Kidney epithelial cell (primary cell): ENCODE measurements at regions not wholly inside any gene's neighbourhood (a gene's known extent, or its start where the extent isn't known, plus 50 kb on each side); places are given as distances from the start of the nearest gene placed in this dataset.

ENCODE experiments used
- DNase-seq: peaks from one replicate; pipeline ENCODE4 v3.0.0-alpha.2; 2010; ENCODE audit warnings: low read depth
- H3K27me3 ChIP-seq: 2 replicates; pipeline ENCODE4 v1.6.0; 2011; ENCODE audit warnings: low read length; ENCODE audit not compliant: control insufficient read depth, insufficient read depth
- H3K36me3 ChIP-seq: 2 replicates; pipeline ENCODE4 v1.5.1; 2011; ENCODE audit warnings: low read length; ENCODE audit not compliant: control insufficient read depth, insufficient read depth
- H3K4me3 ChIP-seq: 2 replicates; pipeline ENCODE4 v1.5.1; 2011; ENCODE audit warnings: low read depth, mild to moderate bottlenecking, control low read depth, low read length
- TF ChIP-seq, protein P1 (sequence below): IDR thresholded peaks from 2 replicates; pipeline ENCODE4 v1.5.1; 2011; ENCODE audit warnings: mild to moderate bottlenecking, moderate library complexity, low read length, control low read depth, inconsistent platforms; ENCODE audit not compliant: insufficient read depth, poor library complexity, severe bottlenecking

DNA sequence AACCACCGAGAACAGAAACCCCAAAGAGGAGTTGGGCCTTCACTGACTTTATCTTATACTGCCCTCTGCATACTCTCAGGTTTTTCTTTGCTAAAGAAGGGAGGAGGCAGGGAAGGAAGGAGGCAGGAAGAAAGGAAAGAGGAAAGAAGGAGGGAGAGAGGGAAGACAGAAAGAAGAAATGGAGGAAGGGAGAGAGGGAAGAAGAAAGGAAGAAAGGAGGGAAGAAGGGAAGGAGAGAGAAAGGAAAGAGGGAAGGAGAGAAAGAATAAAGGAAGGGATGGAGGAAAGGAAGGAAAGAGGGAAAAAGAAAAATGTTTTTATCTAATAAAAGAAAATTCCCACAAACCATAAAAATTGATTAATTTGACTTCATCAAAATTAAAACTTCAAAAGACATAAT, 294.6 kb downstream of the PTTG2 start:
- TF ChIP-seq, protein P1, sequence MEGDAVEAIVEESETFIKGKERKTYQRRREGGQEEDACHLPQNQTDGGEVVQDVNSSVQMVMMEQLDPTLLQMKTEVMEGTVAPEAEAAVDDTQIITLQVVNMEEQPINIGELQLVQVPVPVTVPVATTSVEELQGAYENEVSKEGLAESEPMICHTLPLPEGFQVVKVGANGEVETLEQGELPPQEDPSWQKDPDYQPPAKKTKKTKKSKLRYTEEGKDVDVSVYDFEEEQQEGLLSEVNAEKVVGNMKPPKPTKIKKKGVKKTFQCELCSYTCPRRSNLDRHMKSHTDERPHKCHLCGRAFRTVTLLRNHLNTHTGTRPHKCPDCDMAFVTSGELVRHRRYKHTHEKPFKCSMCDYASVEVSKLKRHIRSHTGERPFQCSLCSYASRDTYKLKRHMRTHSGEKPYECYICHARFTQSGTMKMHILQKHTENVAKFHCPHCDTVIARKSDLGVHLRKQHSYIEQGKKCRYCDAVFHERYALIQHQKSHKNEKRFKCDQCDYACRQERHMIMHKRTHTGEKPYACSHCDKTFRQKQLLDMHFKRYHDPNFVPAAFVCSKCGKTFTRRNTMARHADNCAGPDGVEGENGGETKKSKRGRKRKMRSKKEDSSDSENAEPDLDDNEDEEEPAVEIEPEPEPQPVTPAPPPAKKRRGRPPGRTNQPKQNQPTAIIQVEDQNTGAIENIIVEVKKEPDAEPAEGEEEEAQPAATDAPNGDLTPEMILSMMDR, result no peak
- no peaks in the 10 kb centered on the region for H3K36me3 ChIP-seq
- no peak for DNase-seq
- no peaks in the 10 kb centered on the region for H3K27me3 ChIP-seq
- H3K4me3 ChIP-seq, result no peak overlapping the region

DNA sequence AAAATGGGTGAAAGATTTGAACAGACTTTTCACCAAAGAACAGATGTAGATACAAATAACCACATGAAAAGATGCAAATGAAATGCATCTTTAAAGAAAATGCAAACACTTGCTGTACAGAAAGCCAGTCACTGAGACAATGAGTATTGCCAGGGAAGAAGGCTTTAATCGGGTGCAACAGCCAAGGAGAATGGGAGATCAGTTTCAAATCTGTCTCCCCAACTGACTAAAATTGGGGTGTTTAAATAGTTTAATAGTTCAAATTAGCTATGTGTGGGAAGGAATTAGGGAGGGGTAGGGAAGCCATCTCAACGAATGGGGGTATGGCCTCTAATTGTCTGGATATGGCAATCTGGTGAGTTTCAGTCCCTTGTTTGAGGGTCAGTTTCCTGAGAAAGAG, 295.4 kb downstream of the PTTG2 start:
- Histone ChIP-seq H3K36me3 (no peaks in the 10 kb centered on the region), H3K4me3 (no peak overlapping the region), H3K27me3 (no peaks in the 10 kb centered on the region)
- TF ChIP-seq, protein P1, result no peak
- DNase-seq, result no peak

DNA sequence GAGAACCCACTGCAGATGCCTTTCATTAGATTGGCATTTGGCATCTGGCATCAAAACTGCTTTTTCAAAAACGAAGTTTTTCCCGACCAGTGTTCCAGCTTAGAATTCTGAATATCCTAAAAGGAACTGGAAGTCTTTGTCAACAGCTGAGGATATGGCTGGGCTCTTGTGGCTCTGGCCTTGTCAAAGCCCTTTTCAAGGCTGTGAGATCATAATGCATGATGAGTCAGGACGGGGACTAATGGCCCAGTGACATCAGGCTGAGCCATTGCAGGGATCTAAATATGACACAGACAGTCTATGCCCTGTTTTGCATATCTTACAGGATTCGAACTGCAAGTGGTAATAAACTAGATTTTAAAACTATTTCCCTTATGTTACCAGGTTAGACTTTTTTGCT, 306.4 kb downstream of the PTTG2 start:
- no peaks in the 10 kb centered on the region for H3K27me3 ChIP-seq
- TF ChIP-seq, protein P1, result no peak
- no peaks in the 10 kb centered on the region for H3K36me3 ChIP-seq
- no peak overlapping the region for H3K4me3 ChIP-seq
- DNase-seq, result peak; percentile 49

DNA sequence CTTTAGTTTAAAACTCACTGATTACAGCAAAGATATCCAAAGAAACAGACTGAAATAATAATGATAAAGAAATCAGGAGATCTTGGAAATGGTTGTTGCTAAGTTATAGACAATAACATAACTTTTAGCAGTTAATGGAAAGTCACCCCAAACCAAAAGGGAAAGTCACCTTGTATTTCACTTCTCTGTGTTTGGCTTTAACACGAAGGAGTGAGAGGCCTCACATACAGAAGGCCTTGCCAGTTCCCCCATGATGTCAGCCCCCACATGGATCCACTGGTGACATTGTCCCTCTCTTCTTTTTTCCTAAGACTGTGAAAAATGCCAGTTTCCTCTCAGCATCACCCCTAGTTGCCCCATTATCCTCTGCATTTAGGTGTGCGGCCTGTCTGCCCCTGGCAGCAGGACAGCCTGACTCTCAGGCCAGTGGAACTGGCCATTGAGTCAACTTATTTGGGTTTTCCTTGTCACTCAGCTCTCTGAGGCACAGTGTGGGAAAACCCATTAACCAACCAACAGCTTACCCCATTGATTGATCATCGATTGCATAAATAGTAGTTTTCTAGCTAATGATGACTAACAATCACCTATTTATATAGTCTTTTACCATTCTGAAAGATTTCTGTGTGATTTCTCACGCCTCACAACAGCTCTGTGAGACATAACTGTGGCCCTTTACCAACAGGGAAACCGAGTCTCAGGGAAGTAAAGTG, 308.1 kb downstream of the PTTG2 start:
- Histone ChIP-seq H3K27me3 (no peaks in the 10 kb centered on the region), H3K4me3 (no peak overlapping the region), H3K36me3 (no peaks in the 10 kb centered on the region)
- no peak for DNase-seq
- TF ChIP-seq, protein P1, result no peak

DNA sequence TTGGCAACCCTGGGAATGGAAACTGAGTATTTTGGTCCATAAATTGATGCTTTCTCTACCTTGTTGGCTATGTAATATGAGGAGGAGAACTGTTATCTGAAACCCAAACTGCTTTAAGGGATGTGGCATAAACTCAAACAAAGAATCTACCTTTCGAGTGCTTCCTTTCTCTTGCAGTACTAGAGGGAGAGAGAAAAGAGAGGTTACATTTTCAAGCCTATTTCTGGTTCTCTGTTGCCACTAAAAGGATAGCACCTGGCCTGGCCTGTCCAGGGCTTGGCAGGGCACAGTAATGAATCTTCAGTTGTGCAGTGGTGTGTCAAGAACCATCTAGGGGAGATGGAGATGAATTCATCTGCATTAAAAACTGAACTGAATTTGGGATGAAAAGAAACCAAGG, 308.6 kb downstream of the PTTG2 start:
- DNase-seq, result no peak
- Histone ChIP-seq H3K27me3 (no peaks in the 10 kb centered on the region), H3K4me3 (no peak overlapping the region), H3K36me3 (no peaks in the 10 kb centered on the region)
- TF ChIP-seq, protein P1, result no peak

DNA sequence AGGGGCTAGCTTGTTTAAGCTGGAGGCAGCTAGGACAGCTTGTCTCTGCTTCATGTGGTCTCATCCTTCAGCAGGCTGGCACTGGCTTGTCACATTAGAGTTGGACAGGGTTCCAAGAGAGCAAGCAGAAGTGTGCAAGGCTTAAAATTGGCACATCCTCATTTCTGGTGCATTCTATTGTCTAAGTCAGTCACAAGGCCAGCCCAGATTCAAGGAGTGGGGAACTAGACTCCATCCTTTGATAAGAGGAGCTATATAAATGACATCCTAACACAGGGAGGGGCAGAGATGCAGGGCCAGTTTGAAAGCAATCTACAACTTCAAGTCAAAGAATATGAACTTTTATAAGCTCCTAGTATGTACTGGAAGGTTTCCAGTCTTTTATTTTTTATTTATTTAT, 313.2 kb downstream of the PTTG2 start:
- Histone ChIP-seq H3K27me3 (no peaks in the 10 kb centered on the region), H3K36me3 (no peaks in the 10 kb centered on the region), H3K4me3 (no peak overlapping the region)
- TF ChIP-seq, protein P1, result no peak
- DNase-seq, result no peak
